ENCODE measurements at regions not wholly inside any gene's neighbourhood (a gene's known extent, or its start where the extent isn't known, plus 50 kb on each side); places are given as distances from the start of the nearest gene placed in this dataset.

- TF ChIP-seq CTCF (IDR thresholded peaks at IDR 0.05; ENCODE audit: borderline replicate concordance, control extremely low read depth, extremely low read depth, insufficient read depth, missing control alignments), result no peak
- DNase-seq (ENCODE audit: low spot score), result no peak
- in situ Hi-C loops (cut with MboI; ENCODE audit: low sequenced_read_pairs, unreplicated experiment), result no loop called here
Observed at GRCh38 chr15:95822961-95823360, 507.5 kb upstream of the NR2F2 start.

- in situ Hi-C loops (cut with MboI; ENCODE audit: low sequenced_read_pairs, unreplicated experiment), result no loop called here
- DNase-seq (ENCODE audit: low spot score), result no peak
- TF ChIP-seq CTCF (IDR thresholded peaks at IDR 0.05; ENCODE audit: borderline replicate concordance, control extremely low read depth, extremely low read depth, insufficient read depth, missing control alignments), result no peak
Observed at GRCh38 chr15:95825208-95825607, 505.3 kb upstream of the NR2F2 start.

- no peak for DNase-seq (ENCODE audit: low spot score)
- no peak for TF ChIP-seq CTCF (IDR thresholded peaks at IDR 0.05; ENCODE audit: borderline replicate concordance, control extremely low read depth, extremely low read depth, insufficient read depth, missing control alignments)
- in situ Hi-C loops (cut with MboI; ENCODE audit: low sequenced_read_pairs, unreplicated experiment), result no loop called here
Observed at GRCh38 chr15:95825671-95826411, 504.7 kb upstream of the NR2F2 start.

GRCh38 chr15:95826412-95827195 is 503.9 kb upstream of the NR2F2 start:
- in situ Hi-C loops (cut with MboI; ENCODE audit: low sequenced_read_pairs, unreplicated experiment), result no loop called here
- DNase-seq (ENCODE audit: low spot score), result peak; percentile 9
- TF ChIP-seq CTCF (IDR thresholded peaks at IDR 0.05; ENCODE audit: borderline replicate concordance, control extremely low read depth, extremely low read depth, insufficient read depth, missing control alignments), result no peak

GRCh38 chr15:95829062-95829461 is 501.4 kb upstream of the NR2F2 start:
- no peak for DNase-seq (ENCODE audit: low spot score)
- TF ChIP-seq CTCF (IDR thresholded peaks at IDR 0.05; ENCODE audit: borderline replicate concordance, control extremely low read depth, extremely low read depth, insufficient read depth, missing control alignments), result no peak
- in situ Hi-C loops (cut with MboI; ENCODE audit: low sequenced_read_pairs, unreplicated experiment), result no loop called here

- TF ChIP-seq CTCF (IDR thresholded peaks at IDR 0.05; ENCODE audit: borderline replicate concordance, control extremely low read depth, extremely low read depth, insufficient read depth, missing control alignments), result no peak
- in situ Hi-C loops (cut with MboI; ENCODE audit: low sequenced_read_pairs, unreplicated experiment), result no loop called here
- no peak for DNase-seq (ENCODE audit: low spot score)
Observed at GRCh38 chr15:95830281-95830680, 500.2 kb upstream of the NR2F2 start.
